SU-DHL-6 (cell line): ENCODE measurements at regions not wholly inside any gene's neighbourhood (a gene's known extent, or its start where the extent isn't known, plus 50 kb on each side); places are given as distances from the start of the nearest gene placed in this dataset.

Experiments
- H2AFZ ChIP-seq: fragments of 200-600 bp; sonication (generic); 2 replicates; pipeline ENCODE4 v1.6.1; 2014; ENCODE audit warnings: low read depth, mild to moderate bottlenecking, moderate library complexity, mixed read lengths, antibody characterized with exemption, low read length; ENCODE audit not compliant: severe bottlenecking
- H3F3A ChIP-seq: fragments of 200-600 bp; shearing (Covaris generic); 2 replicates; pipeline ENCODE4 v1.6.0; 2016; ENCODE audit warnings: antibody characterized with exemption, mild to moderate bottlenecking; ENCODE audit not compliant: insufficient read depth
- H3K27ac ChIP-seq: fragments of 200-600 bp; sonication (generic); 2 replicates; pipeline ENCODE4 v1.5.1; 2016; ENCODE audit warnings: low read depth, mild to moderate bottlenecking, low read length, moderate library complexity, mixed read lengths
- H3K27me3 ChIP-seq: fragments of 200-600 bp; sonication (generic), shearing (Covaris generic); 2 replicates; pipeline ENCODE4 v1.6.0; 2014; ENCODE audit warnings: mild to moderate bottlenecking, low read length
- H3K36me3 ChIP-seq: fragments of 200-600 bp; sonication (generic); 2 replicates; pipeline ENCODE4 v1.6.1; 2014; ENCODE audit warnings: mild to moderate bottlenecking, low read length, mixed read lengths
- H3K4me2 ChIP-seq: fragments of 300-600, 200-600 bp; shearing (Covaris generic), sonication (generic); 2 replicates; pipeline ENCODE4 v1.6.0; 2014; ENCODE audit warnings: low read length, low read depth, mild to moderate bottlenecking; ENCODE audit not compliant: poor library complexity, severe bottlenecking
- H3K4me3 ChIP-seq: fragments of 200-600 bp; sonication (generic); 2 replicates; pipeline ENCODE4 v1.5.1; 2014; ENCODE audit warnings: antibody characterized with exemption, low read length, mild to moderate bottlenecking, mixed read lengths; ENCODE audit not compliant: insufficient read depth, poor library complexity, severe bottlenecking
- H3K79me2 ChIP-seq: fragments of 200-600 bp; sonication (generic); 2 replicates; pipeline ENCODE4 v1.6.1; 2014; ENCODE audit warnings: mild to moderate bottlenecking, low read length, moderate library complexity; ENCODE audit not compliant: insufficient read depth
- H3K9ac ChIP-seq: fragments of 200-600 bp; sonication (generic); 2 replicates; pipeline ENCODE4 v1.7.0; 2014; ENCODE audit warnings: mild to moderate bottlenecking, low read length
- H3K9me2 ChIP-seq: fragments of 200-600 bp; sonication (generic); replicated peaks from 2 replicates; pipeline ENCODE4 v1.6.1; 2014; ENCODE audit warnings: low read length; ENCODE audit not compliant: insufficient read depth
- H3K9me3 ChIP-seq: fragments of 200-600 bp; sonication (generic); 2 replicates; pipeline ENCODE4 v1.6.1; 2014; ENCODE audit warnings: low read length, mixed read lengths; ENCODE audit not compliant: insufficient read depth
- H4K20me1 ChIP-seq: fragments of 200-600 bp; sonication (generic); 2 replicates; pipeline ENCODE4 v1.6.1; 2014; ENCODE audit warnings: low read depth, mild to moderate bottlenecking, antibody characterized with exemption, low read length, moderate library complexity, mixed read lengths
- CTCF ChIP-seq: fragments of 200-600 bp; sonication (generic); IDR thresholded peaks from one replicate; pipeline ENCODE4 v1.5.1; 2017; ENCODE audit warnings: antibody characterized with exemption, mild to moderate bottlenecking, low read length, moderate library complexity; ENCODE audit not compliant: insufficient read depth, poor library complexity, severe bottlenecking
- EZH2phosphoT487 ChIP-seq: fragments of 200-600 bp; sonication (generic), shearing (Covaris generic); conservative IDR thresholded peaks from 2 replicates; pipeline ENCODE4 v1.6.1; 2018; ENCODE audit warnings: mild to moderate bottlenecking, antibody characterized with exemption, low read length, moderate library complexity, mixed read lengths

GRCh38 chr3:68479779-68480178 lies 452.6 kb downstream of the TAFA4 start:
- Histone ChIP-seq H2AFZ (no peak overlapping the region), H4K20me1 (no peaks in the 10 kb centered on the region), H3K9me2 (no peaks in the 10 kb centered on the region), H3K27me3 (no peaks in the 10 kb centered on the region), H3K79me2 (no peaks in the 10 kb centered on the region), H3K4me2 (no peak overlapping the region), H3K4me3 (no peak overlapping the region), H3K27ac (no peak overlapping the region), H3K36me3 (no peaks in the 10 kb centered on the region), H3K9me3 (no peaks in the 10 kb centered on the region), H3F3A (no peaks in the 10 kb centered on the region), H3K9ac (no peak overlapping the region)
- TF ChIP-seq EZH2phosphoT487, result no peak
- TF ChIP-seq CTCF, result no peak

GRCh38 chr3:68468695-68469375 lies 463.5 kb downstream of the TAFA4 start:
- Histone ChIP-seq H3F3A (no peaks in the 10 kb centered on the region), H3K9me3 (no peaks in the 10 kb centered on the region)

GRCh38 chr3:68467465-68467864 lies 464.9 kb downstream of the TAFA4 start:
- H3F3A ChIP-seq, result no peaks in the 10 kb centered on the region
- no peak overlapping the region for H3K27ac ChIP-seq
- no peaks in the 10 kb centered on the region for H3K27me3 ChIP-seq
- no peaks in the 10 kb centered on the region for H3K9me2 ChIP-seq
- H2AFZ ChIP-seq, result no peak overlapping the region
- no peaks in the 10 kb centered on the region for H4K20me1 ChIP-seq
- no peaks in the 10 kb centered on the region for H3K36me3 ChIP-seq
- H3K9me3 ChIP-seq, result no peaks in the 10 kb centered on the region
- no peak overlapping the region for H3K4me3 ChIP-seq
- TF ChIP-seq EZH2phosphoT487 (no peak), CTCF (no peak)
- H3K79me2 ChIP-seq, result no peaks in the 10 kb centered on the region
- no peak overlapping the region for H3K9ac ChIP-seq
- no peak overlapping the region for H3K4me2 ChIP-seq

More at GRCh38 chr3:68468695-68469375, 463.5 kb downstream of the TAFA4 start:
- Histone ChIP-seq H3K36me3 (no peaks in the 10 kb centered on the region), H3K9ac (no peak overlapping the region), H3K9me2 (no peaks in the 10 kb centered on the region), H3K27me3 (no peaks in the 10 kb centered on the region), H3K4me2 (no peak overlapping the region), H3K4me3 (no peak overlapping the region), H2AFZ (no peak overlapping the region), H3K79me2 (no peaks in the 10 kb centered on the region), H3K27ac (no peak overlapping the region), H4K20me1 (no peaks in the 10 kb centered on the region)
- no peak for TF ChIP-seq CTCF
- TF ChIP-seq EZH2phosphoT487, result no peak
